RWPE2 (cell line): ENCODE measurements at regions not wholly inside any gene's neighbourhood (a gene's known extent, or its start where the extent isn't known, plus 50 kb on each side); places are given as distances from the start of the nearest gene placed in this dataset.

ENCODE experiments used
- ATAC-seq: fragments of 200-7000 bp; cut with Tn5 transposase; 3 replicates; pipeline ENCODE4 v1.9.1; 2021; ENCODE audit warnings: low read depth
- DNase-seq: peaks from one replicate; pipeline ENCODE4 v3.0.0-alpha.2; 2020; ENCODE audit warnings: low spot score
- H3K27ac ChIP-seq: fragments of 450-650 bp; 2 replicates; pipeline ENCODE4 v1.5.1; 2017; ENCODE audit warnings: mild to moderate bottlenecking; ENCODE audit not compliant: poor library complexity, severe bottlenecking
- H3K27me3 ChIP-seq: fragments of 250-450 bp; sonication (Bioruptor Pico); 2 replicates; pipeline ENCODE4 v1.5.1; 2021; ENCODE audit warnings: mild to moderate bottlenecking, moderate library complexity; ENCODE audit not compliant: insufficient read depth, poor library complexity, severe bottlenecking
- H3K36me3 ChIP-seq: fragments of 250-450 bp; sonication (Bioruptor Pico); 2 replicates; pipeline ENCODE4 v1.5.1; 2020; ENCODE audit warnings: low read depth, mild to moderate bottlenecking, moderate library complexity
- H3K4me1 ChIP-seq: fragments of 250-450 bp; sonication (Bioruptor Pico); 2 replicates; pipeline ENCODE4 v1.5.1; 2021; ENCODE audit warnings: mild to moderate bottlenecking, moderate library complexity; ENCODE audit not compliant: insufficient read depth, poor library complexity, severe bottlenecking
- H3K4me3 ChIP-seq: fragments of 250-450 bp; sonication (Bioruptor Pico); 2 replicates; pipeline ENCODE4 v1.5.1; 2021; ENCODE audit warnings: mild to moderate bottlenecking, moderate library complexity; ENCODE audit not compliant: severe bottlenecking
- H3K9me3 ChIP-seq: fragments of 250-450 bp; sonication (Bioruptor Pico); 2 replicates; pipeline ENCODE4 v1.5.1; 2021; ENCODE audit warnings: mild to moderate bottlenecking, moderate library complexity; ENCODE audit not compliant: severe bottlenecking
- TF ChIP-seq, protein P1 (sequence below): fragments of 450-650 bp; IDR thresholded peaks from one replicate; pipeline ENCODE4 v1.5.1; 2017; ENCODE audit warnings: mild to moderate bottlenecking, moderate library complexity; ENCODE audit not compliant: poor library complexity, severe bottlenecking

GRCh38 chr2:21727101-21727500 is 603.3 kb downstream of the TDRD15 start:
- H3K36me3 ChIP-seq, result no peaks in the 10 kb centered on the region
- H3K27ac ChIP-seq, result no peak overlapping the region
- H3K27me3 ChIP-seq, result no peaks in the 10 kb centered on the region
- no peaks in the 10 kb centered on the region for H3K9me3 ChIP-seq
- H3K4me1 ChIP-seq, result no peaks in the 10 kb centered on the region
- H3K4me3 ChIP-seq, result no peak overlapping the region
- TF ChIP-seq, protein P1, sequence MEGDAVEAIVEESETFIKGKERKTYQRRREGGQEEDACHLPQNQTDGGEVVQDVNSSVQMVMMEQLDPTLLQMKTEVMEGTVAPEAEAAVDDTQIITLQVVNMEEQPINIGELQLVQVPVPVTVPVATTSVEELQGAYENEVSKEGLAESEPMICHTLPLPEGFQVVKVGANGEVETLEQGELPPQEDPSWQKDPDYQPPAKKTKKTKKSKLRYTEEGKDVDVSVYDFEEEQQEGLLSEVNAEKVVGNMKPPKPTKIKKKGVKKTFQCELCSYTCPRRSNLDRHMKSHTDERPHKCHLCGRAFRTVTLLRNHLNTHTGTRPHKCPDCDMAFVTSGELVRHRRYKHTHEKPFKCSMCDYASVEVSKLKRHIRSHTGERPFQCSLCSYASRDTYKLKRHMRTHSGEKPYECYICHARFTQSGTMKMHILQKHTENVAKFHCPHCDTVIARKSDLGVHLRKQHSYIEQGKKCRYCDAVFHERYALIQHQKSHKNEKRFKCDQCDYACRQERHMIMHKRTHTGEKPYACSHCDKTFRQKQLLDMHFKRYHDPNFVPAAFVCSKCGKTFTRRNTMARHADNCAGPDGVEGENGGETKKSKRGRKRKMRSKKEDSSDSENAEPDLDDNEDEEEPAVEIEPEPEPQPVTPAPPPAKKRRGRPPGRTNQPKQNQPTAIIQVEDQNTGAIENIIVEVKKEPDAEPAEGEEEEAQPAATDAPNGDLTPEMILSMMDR, result no peak
- no peak for ATAC-seq
- DNase-seq, result no peak

DNA sequence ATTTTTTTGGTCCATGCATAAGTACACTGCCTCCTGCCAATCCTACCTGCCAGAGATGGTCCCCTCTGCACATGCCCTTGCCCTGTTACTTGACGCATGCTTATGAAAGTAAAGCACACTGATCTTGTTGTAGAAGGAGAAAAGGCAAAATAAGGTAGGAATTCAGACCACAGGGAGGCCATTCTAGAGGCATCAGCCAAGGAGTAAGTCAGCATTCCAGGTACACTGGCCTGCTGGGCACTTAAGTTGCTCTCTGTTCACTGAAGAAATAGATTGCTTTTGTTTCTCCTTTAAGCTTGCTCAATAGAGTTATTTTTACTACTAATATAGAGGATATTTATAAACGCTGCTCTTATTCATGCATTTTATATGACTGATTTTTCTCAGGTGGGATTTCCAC is 604.4 kb downstream of the TDRD15 start:
- ATAC-seq, result no peak
- Histone ChIP-seq H3K36me3 (no peaks in the 10 kb centered on the region), H3K4me1 (no peaks in the 10 kb centered on the region), H3K27me3 (no peaks in the 10 kb centered on the region), H3K27ac (no peak overlapping the region), H3K9me3 (no peaks in the 10 kb centered on the region), H3K4me3 (no peak overlapping the region)
- TF ChIP-seq, protein P1, result no peak
- no peak for DNase-seq

- TF ChIP-seq, protein P1, result no peak
- Histone ChIP-seq H3K4me3 (no peak overlapping the region), H3K27me3 (no peaks in the 10 kb centered on the region), H3K27ac (no peak overlapping the region), H3K36me3 (no peaks in the 10 kb centered on the region), H3K9me3 (no peaks in the 10 kb centered on the region), H3K4me1 (no peaks in the 10 kb centered on the region)
- DNase-seq (no peak), ATAC-seq (no peak)
Observed at GRCh38 chr2:21730141-21730540, 606.4 kb downstream of the TDRD15 start.

- Histone ChIP-seq H3K27me3 (no peaks in the 10 kb centered on the region), H3K9me3 (peaks cover 3% of the 10 kb centered on the region), H3K4me1 (no peaks in the 10 kb centered on the region), H3K36me3 (no peaks in the 10 kb centered on the region), H3K4me3 (no peak overlapping the region), H3K27ac (no peak overlapping the region)
- ATAC-seq (no peak), DNase-seq (no peak)
- TF ChIP-seq, protein P1, result no peak
Observed at GRCh38 chr2:21740484-21740883, 616.7 kb downstream of the TDRD15 start.

GRCh38 chr2:21746499-21746898 is 622.7 kb downstream of the TDRD15 start:
- H3K27me3 ChIP-seq, result no peaks in the 10 kb centered on the region
- no peaks in the 10 kb centered on the region for H3K36me3 ChIP-seq
- no peak for DNase-seq
- H3K9me3 ChIP-seq, result no peaks in the 10 kb centered on the region
- no peaks in the 10 kb centered on the region for H3K4me1 ChIP-seq
- no peak overlapping the region for H3K4me3 ChIP-seq
- no peak for ATAC-seq
- H3K27ac ChIP-seq, result no peak overlapping the region
- TF ChIP-seq, protein P1, result no peak
